Vagina (tissue), 2 donors: ENCODE measurements at regions not wholly inside any gene's neighbourhood (a gene's known extent, or its start where the extent isn't known, plus 50 kb on each side); places are given as distances from the start of the nearest gene placed in this dataset.

Experiments used
- POLR2A ChIP-seq, 2 donors: fragments of 450-650 bp; IDR thresholded peaks; one replicate each; pipeline ENCODE4 v1.6.1; 2017; ENCODE audit warnings: antibody characterized with exemption in 2 of 2, mild to moderate bottlenecking in 2 of 2, moderate library complexity in 2 of 2
- POLR2AphosphoS5 ChIP-seq, 2 donors: sonication (generic); formaldehyde crosslinking; IDR thresholded peaks; one replicate each; pipeline ENCODE4 v1.9.0; 2017; ENCODE audit warnings: antibody characterized with exemption in 2 of 2, mild to moderate bottlenecking in 2 of 2, low read depth in 1 of 2; ENCODE audit not compliant: insufficient read depth in 1 of 2
- TF ChIP-seq, protein P1 (sequence below), 3 experiments: fragments of 450-650 bp in 2 of 3; fragments of 200-600 bp in 1 of 3; sonication (generic) in 1 of 3; IDR thresholded peaks; one replicate each; pipeline ENCODE4 v1.5.1; 2017 to 2019; ENCODE audit warnings: antibody characterized with exemption in 3 of 3, mild to moderate bottlenecking in 2 of 3, moderate library complexity in 2 of 3

DNA sequence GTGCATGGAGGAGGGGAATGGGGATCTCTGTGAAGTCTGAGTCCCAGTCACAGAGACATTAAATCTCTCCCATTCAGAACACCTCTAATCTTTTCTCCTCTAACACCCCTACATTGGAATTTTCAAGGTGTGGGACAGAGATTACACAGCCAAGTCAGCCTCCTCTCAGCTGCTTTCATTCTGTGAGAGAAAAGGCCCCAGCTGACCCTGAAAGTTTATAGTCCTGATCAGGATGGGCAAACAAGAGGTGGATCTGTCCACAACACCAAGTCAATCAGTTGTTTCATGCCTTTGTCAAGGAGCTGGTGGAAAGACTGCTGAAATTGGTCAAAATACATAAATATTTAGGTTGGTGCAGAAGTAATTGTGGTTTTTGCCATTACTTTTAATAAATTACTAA lies 218.9 kb downstream of the SEC23A start:
- TF ChIP-seq, protein P1, sequence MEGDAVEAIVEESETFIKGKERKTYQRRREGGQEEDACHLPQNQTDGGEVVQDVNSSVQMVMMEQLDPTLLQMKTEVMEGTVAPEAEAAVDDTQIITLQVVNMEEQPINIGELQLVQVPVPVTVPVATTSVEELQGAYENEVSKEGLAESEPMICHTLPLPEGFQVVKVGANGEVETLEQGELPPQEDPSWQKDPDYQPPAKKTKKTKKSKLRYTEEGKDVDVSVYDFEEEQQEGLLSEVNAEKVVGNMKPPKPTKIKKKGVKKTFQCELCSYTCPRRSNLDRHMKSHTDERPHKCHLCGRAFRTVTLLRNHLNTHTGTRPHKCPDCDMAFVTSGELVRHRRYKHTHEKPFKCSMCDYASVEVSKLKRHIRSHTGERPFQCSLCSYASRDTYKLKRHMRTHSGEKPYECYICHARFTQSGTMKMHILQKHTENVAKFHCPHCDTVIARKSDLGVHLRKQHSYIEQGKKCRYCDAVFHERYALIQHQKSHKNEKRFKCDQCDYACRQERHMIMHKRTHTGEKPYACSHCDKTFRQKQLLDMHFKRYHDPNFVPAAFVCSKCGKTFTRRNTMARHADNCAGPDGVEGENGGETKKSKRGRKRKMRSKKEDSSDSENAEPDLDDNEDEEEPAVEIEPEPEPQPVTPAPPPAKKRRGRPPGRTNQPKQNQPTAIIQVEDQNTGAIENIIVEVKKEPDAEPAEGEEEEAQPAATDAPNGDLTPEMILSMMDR (IDR thresholded peaks at IDR 0.05) = no peak
- no peak for TF ChIP-seq POLR2A (IDR thresholded peaks at IDR 0.05)
- no peak for TF ChIP-seq POLR2AphosphoS5 (IDR thresholded peaks at IDR 0.05; ENCODE audit: insufficient read depth in 1 of 2, low read depth in 1 of 2)
